Dermis blood vessel endothelial cell (primary cell): ENCODE measurements at regions not wholly inside any gene's neighbourhood (a gene's known extent, or its start where the extent isn't known, plus 50 kb on each side); places are given as distances from the start of the nearest gene placed in this dataset.

Source experiments
- DNase-seq: peaks from one replicate; pipeline ENCODE4 v3.0.0; 2010

GRCh38 chr3:13208706-13209633, 135.7 kb upstream of the IQSEC1 start:
- DNase-seq: no peak

- no peak for DNase-seq
Measured at GRCh38 chr3:13207975-13208705, 134.9 kb upstream of the IQSEC1 start.

DNA sequence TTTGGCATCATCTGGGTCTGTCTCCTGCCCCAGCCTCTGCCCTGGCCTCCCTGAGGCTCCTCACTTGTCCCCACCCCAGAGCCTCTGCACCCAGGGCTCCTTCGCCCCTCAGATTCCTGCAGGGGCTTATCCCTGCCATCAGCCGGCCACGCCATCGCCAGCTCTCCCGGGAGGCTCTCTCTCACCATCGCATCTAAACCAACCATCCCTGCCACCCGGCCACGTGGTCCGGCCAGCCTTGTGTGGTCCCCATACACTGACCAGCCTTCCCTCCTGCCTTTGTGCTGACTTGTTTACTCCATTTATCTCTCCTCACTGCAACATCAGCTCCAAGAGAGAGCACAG, 134.3 kb upstream of the IQSEC1 start:
- no peak for DNase-seq

DNA sequence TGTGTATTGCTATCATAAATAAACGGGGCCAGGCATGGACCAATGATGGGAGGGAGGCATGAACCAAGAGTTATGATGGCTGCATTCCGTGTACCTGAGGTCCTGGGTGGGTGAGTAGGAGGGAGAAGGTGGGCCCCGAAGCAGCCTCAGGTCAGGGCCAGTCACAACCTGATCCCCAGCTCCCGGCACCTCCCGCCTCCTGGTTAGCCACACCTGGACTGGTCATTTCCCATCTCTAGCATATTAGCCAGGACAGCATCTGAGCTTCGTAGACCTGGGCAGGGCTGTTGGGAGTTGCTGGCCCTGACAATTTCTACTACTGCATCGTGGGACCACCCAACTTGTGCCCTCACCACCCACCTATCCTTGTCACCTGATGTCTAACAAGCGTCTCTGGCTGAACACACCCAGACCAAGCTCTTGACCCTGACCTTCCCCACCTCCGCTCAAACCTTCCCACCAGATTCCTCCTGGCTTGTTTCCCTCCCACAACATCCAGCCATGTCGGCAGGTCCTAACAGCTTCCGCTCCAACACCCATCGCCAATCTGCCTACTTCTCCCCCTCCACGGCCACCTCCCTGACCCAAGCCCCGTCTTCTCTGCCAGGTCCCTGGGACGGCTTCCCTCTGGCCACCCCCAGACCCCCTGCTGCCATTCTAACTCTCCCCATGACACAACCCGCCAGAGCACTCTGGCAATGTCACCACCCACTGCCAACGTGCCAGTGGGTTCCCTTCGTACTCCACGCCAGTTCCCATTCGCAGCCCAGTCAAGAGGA, 133.8 kb upstream of the IQSEC1 start:
- no peak for DNase-seq

- no peak for DNase-seq
Measured at GRCh38 chr3:13205567-13206143, 132.4 kb upstream of the IQSEC1 start.

DNA sequence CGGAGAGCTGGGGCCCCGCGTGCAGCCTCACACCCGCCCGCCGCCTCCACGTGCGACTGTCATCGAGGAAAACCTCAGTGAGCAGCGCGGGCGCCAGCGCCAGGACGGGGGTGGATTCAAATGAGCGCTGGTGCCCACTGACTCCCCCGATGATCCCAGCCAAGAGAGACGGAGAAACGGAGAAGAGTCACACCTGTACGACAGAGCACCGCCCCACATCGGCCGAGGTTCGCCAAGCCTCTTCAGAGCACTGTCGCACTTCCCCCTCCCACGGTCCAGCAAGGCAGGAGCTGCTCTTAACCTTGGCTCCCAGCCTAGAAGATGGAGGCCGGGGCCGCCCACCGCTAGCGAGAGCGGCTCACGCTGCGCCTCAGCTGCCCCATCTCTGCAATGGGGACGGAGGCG, 130.9 kb upstream of the IQSEC1 start:
- no peak for DNase-seq

GRCh38 chr3:13203398-13204176, 130.4 kb upstream of the IQSEC1 start:
- DNase-seq: no peak

GRCh38 chr3:13202744-13203397, 129.6 kb upstream of the IQSEC1 start:
- no peak for DNase-seq

DNA sequence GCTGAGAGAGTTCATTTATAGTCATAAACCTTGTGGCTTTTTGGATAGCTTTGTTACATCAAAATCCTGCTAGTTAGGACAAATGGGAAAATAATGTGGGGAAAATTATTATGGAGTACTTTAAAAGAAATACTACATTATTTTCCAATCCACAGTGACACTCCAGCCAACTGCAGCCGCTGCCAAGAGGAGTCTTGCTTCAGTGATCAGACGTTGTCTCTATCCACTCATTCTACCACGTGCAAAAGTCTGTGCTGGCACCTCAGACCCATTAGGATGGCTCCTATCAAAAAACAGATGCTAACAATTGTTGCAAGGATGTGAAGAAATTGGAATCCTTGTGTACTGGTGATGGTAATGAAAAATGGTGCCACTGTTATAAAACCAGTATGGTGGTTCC, 128.6 kb upstream of the IQSEC1 start:
- no peak for DNase-seq

GRCh38 chr3:13200946-13201345, 127.7 kb upstream of the IQSEC1 start:
- DNase-seq: peak; percentile 38

- no peak for DNase-seq
Measured at GRCh38 chr3:13200465-13200864, 127.2 kb upstream of the IQSEC1 start.

- no peak for DNase-seq
Measured at GRCh38 chr3:13199899-13200451, 126.7 kb upstream of the IQSEC1 start.

GRCh38 chr3:13199006-13199776, 126.0 kb upstream of the IQSEC1 start:
- no peak for DNase-seq

GRCh38 chr3:13198264-13198879, 125.1 kb upstream of the IQSEC1 start:
- DNase-seq: no peak

- DNase-seq: no peak
Measured at GRCh38 chr3:13197795-13198194, 124.6 kb upstream of the IQSEC1 start.

- DNase-seq: no peak
Measured at GRCh38 chr3:13197281-13197680, 124.1 kb upstream of the IQSEC1 start.

DNA sequence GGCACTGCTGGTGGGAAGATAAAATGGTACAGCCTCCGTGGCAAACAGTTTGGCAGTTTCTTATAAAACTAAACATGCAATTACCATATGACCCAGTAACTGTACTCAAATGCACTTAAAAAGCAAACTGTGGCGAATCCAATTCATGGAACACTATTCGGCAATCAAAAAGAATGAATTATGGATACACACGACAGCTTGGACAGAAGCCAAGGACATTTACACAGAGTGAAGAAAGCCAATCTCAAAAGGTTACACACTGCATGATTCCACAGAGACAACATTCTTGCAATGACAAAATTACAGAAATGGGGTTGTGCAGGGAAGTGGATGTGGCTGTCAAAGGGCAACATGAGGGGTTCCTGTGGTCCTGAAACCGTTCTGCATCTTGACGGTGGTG, 122.1 kb upstream of the IQSEC1 start:
- no peak for DNase-seq

DNA sequence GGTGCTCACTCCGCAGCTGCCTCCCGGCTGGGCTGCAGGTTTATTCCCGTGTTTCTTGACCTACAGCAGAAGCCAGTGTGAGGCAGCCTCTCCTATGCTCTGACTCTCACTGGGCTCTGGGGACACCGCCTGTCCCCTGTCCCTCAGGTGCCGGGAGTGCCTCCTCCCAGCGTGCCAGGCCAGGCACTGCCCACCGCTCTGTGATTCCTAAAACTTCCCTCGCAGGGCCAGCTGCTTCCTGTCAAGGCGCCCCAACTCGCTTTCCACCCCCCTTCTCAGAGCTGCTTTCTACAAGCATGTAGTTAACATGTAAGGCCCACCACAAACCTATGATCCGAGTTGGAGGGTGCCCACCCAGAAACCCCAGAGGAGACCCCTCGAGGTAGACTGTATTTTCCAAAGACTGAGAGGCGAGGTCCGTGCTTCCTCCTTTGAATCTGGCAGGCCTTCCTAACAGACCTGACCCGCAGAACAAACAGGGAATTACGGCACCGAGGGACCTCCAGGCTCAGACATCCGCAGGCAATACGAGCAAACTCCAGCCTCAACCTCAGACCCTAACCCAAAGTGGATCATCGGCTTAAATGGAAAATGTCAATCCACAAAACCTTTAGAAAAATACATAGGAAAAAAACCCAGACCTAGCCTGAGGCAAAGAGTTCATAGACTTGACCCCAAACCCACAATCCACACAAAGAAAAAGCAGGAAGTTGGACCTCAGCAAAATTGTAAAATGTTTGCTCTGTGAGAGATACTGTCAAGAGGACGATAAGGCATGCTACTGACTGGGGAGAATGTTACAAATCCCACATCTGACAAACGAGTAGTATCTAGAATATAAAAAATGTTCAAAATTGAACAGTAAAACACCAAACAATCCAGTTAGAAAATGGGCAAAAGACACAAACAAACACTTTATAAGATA, 121.3 kb upstream of the IQSEC1 start:
- DNase-seq: no peak
